Renal cortical epithelial cell (primary cell): ENCODE measurements at regions not wholly inside any gene's neighbourhood (a gene's known extent, or its start where the extent isn't known, plus 50 kb on each side); places are given as distances from the start of the nearest gene placed in this dataset.

ENCODE experiments used
- DNase-seq: peaks from one replicate; pipeline ENCODE4 v3.0.0-alpha.2; 2011; ENCODE audit warnings: low read depth

- DNase-seq, result peak; percentile 36
Measured at GRCh38 chr2:39830610-39831009, 51.6 kb upstream of the THUMPD2 start.
